ENCODE measurements at regions not wholly inside any gene's neighbourhood (a gene's known extent, or its start where the extent isn't known, plus 50 kb on each side); places are given as distances from the start of the nearest gene placed in this dataset.
"Not testable (repeated sequence)": the region's sequence is repeated elsewhere in the genome, so short reads cannot be mapped to it uniquely, and the experiment has no call there.

DNA sequence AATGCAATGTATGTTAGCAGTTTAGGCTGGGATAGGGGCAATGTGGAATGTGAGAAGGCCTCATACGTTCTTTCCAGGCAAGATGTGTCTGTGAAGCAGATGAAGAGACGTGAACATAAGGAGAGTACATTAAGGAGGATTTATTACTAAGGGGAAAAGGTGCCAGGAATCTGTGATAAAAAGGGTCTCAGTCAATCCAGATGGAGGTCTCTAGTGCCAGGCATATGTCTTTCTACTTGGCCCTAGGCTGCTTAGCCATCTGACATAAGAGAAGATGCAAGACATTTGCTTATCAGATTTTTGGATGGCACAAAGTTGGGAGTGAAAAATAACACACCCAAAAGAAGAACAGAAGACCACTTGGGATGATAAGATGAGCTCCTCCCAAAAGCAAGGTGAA lies 93.0 kb upstream of the PRKG2 start:
- TF ChIP-seq, protein P1, sequence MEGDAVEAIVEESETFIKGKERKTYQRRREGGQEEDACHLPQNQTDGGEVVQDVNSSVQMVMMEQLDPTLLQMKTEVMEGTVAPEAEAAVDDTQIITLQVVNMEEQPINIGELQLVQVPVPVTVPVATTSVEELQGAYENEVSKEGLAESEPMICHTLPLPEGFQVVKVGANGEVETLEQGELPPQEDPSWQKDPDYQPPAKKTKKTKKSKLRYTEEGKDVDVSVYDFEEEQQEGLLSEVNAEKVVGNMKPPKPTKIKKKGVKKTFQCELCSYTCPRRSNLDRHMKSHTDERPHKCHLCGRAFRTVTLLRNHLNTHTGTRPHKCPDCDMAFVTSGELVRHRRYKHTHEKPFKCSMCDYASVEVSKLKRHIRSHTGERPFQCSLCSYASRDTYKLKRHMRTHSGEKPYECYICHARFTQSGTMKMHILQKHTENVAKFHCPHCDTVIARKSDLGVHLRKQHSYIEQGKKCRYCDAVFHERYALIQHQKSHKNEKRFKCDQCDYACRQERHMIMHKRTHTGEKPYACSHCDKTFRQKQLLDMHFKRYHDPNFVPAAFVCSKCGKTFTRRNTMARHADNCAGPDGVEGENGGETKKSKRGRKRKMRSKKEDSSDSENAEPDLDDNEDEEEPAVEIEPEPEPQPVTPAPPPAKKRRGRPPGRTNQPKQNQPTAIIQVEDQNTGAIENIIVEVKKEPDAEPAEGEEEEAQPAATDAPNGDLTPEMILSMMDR (IDR thresholded peaks at IDR 0.05; ENCODE audit: low read depth, low read length, missing control alignments): no peak
- in situ Hi-C loops (cut with HindIII; ENCODE audit: low sequenced_read_pairs): no loop called here
- H3K4me3 ChIP-seq (ENCODE audit: low read depth, low read length): no peak overlapping the region
- no peak for DNase-seq (ENCODE audit: low read depth)

DNA sequence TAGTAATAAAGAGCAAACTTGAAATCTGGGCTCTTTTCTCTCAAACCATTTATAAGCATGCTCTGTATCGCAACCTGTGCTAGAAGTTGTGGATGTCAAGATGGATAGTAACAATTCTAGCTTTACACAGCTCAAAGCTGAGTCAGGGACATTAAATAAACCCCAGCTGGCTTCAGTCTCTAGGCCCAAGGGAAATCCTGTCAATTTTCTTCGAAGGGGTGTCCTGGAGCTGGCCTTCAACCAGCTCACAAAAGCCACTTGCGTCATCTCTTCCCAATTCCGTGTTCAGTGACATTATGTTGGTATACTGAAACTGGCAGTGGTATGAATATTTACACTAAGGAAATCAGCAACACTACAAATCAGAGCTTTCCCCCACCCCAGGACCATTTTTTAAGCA lies 89.8 kb upstream of the PRKG2 start:
- TF ChIP-seq, protein P1 (IDR thresholded peaks at IDR 0.05; ENCODE audit: low read depth, low read length, missing control alignments): no peak
- in situ Hi-C loops (cut with HindIII; ENCODE audit: low sequenced_read_pairs): no loop called here
- H3K4me3 ChIP-seq (ENCODE audit: low read depth, low read length): no peak overlapping the region
- no peak for DNase-seq (ENCODE audit: low read depth)

DNA sequence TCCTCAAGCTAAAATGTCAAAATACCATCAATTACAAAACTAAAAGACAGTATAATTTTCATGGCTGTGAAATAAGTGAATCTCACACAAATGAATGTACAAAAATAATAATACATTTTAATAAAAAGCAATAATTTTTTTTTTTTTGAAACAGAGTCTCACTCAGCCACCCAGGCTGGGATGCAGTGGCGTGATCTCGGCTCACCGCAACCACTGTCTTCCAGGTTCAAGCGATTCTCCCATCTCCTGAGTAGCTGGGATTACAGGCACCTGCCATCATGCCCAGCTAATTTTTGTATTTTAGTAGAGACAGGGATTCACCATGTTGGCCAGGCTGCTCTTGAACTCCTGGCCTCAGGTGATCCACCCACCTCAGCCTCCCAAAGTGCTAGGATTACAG lies 85.3 kb upstream of the PRKG2 start:
- H3K4me3 ChIP-seq (ENCODE audit: low read depth, low read length); DNase-seq (ENCODE audit: low read depth); in situ Hi-C loops (cut with HindIII; ENCODE audit: low sequenced_read_pairs): not testable (repeated sequence)

DNA sequence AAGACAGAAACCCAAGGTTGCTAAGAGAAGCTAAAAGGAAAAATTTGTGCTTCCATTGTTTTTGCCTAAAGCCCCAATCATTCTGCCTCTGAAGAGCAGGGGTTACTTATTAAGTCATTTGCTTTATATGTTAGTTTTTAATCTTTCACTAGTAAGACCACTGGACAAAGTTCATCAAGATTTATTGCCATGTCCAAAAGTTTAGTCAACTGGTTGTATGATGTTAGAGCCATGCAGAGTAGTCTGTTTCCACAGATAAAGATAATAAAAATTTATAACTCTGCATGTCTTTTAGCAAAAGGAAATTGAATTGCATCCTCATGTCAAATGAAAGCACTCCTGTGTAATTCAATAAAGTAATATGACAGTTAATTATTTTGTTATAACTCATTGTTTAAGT lies 75.8 kb upstream of the PRKG2 start:
- TF ChIP-seq, protein P1 (IDR thresholded peaks at IDR 0.05; ENCODE audit: low read depth, low read length, missing control alignments): no peak
- H3K4me3 ChIP-seq (ENCODE audit: low read depth, low read length): no peak overlapping the region
- in situ Hi-C loops (cut with HindIII; ENCODE audit: low sequenced_read_pairs): no loop called here
- DNase-seq (ENCODE audit: low read depth): no peak

DNA sequence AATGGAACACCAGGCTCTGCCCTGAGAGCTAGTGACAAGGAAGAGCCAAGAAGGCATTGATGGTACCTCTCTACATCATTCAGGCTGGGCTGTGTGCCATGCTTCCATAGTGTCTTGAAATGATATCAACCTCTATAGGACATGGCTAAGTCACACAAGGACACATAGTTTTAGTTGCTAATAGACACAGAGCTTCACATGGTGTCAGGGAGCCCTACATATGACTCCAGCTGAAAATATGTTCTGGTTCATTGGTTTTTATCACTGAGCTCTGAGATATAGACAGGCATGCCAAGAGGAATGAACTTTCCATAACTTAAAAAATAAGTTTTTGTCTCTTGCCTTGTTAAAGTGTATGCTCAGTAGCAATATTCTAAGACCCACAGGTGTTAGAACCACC lies 72.1 kb upstream of the PRKG2 start:
- no peak for DNase-seq (ENCODE audit: low read depth)
- TF ChIP-seq, protein P1 (IDR thresholded peaks at IDR 0.05; ENCODE audit: low read depth, low read length, missing control alignments): no peak
- no peak overlapping the region for H3K4me3 ChIP-seq (ENCODE audit: low read depth, low read length)
- in situ Hi-C loops (cut with HindIII; ENCODE audit: low sequenced_read_pairs): no loop called here

DNA sequence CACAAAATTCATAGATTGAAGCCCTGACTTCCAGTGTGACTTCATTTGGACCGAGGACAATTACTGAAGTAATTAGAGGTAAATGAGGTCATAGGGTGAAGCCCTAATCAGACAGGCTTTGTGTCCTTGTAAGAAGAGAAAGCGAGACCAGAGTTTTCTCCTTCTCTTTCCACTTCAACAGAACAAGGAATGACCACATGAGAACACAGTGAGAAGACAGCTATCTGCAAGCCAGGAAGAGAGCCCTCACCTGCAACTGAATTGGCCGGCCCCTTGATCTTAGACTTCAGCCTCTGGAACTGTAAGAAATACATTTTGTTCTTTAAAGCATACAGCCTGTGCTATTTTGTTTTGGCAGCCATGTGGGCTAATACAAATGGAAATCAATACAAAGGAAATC lies 67.1 kb upstream of the PRKG2 start:
- in situ Hi-C loops (cut with HindIII; ENCODE audit: low sequenced_read_pairs): no loop called here
- no peak overlapping the region for H3K4me3 ChIP-seq (ENCODE audit: low read depth, low read length)
- TF ChIP-seq, protein P1 (IDR thresholded peaks at IDR 0.05; ENCODE audit: low read depth, low read length, missing control alignments): no peak
- DNase-seq (ENCODE audit: low read depth): no peak

DNA sequence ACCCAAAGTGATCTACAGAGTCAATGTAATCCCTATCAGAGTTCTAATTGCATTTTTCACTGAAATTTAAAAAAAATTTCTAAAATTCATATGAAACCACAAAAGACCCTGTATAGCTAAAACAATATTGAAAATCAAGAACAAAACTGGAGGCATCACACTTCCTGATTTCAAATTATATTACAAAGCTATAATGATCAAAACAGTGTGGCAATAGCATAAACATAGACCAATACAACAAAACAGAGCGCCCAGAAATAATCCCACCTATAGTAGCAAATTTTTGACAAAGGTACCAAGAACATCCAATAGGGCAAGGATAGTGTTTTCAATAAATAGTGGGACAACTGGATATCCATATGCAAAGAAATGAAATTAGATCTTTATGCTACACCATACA lies 59.4 kb upstream of the PRKG2 start:
- TF ChIP-seq, protein P1 (IDR thresholded peaks at IDR 0.05; ENCODE audit: low read depth, low read length, missing control alignments): no peak
- H3K4me3 ChIP-seq (ENCODE audit: low read depth, low read length): no peak overlapping the region
- no peak for DNase-seq (ENCODE audit: low read depth)
- in situ Hi-C loops (cut with HindIII; ENCODE audit: low sequenced_read_pairs): no loop called here

Data from astrocyte of the cerebellum (primary cell).